ENCODE measurements at regions not wholly inside any gene's neighbourhood (a gene's known extent, or its start where the extent isn't known, plus 50 kb on each side); places are given as distances from the start of the nearest gene placed in this dataset.

DNA sequence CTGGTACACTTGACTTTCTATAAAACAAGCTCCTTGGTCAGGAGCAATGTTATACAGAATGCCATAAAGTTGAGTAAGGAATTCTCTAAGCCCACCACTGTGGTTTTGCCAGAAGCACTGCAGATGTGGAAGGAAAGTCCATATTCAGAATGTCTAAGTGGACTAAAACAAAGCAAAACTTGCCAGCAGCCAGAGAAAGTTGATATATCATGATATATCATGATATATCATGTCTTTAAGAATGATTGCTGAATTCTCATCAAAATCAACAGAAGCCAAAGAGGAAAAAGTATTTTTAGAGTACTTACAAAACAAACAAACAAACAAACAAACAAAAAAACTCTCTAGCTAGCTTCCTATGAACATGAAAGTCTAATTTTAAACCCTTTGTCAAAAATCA, 424.8 kb upstream of the OR4E1 start:
- DNase-seq (ENCODE audit: low spot score), result no peak

DNA sequence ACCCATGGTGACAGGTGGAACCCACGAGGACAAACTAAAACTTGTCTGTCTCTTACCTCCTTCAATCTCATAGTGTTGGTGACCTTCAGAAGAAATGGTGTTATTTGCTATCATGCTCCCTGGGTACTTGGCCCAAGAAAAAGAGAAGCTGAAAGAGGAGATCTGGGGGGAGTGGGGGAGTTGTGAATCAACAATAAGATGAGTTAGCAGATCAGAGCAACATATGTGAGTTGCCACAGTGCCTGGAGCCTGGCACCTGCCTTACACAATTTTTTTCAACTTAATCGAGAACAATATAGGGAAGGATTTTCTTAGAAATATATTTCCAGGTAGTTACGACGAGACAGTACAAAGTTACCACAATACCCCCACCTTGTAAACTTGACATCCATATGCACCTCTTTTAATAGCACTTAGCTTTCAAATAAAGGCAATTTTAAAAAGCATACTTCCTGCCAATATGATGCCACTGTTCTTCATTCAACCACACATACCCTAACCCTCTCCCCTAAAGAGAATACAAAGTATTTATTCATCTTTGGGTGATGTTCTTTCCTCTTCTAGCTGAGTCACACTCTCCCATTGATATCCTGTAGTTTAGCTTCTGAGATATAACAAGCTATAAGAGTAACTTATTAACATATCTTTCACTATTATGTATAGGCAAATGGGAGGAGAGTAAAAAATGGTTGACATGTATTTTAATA, 424.1 kb upstream of the OR4E1 start:
- no peak for DNase-seq (ENCODE audit: low spot score)

DNA sequence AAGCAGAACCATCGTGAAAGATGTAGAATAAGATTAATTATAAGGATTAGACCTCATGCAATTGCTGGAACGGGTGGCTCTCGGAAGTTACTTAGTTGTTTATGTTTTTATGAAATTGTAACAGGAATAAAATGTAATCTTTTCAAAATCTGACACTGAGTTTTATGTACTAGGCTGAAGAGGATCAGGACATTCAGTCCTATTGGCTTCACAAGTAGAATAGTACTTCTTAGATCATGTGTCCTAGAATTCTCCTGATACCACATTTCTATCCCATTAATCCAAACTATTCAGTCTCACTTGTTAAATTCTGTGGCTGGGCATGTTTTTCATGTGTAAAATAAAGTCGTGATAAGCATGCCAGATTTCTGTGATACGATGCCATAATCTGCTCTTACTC, 423.5 kb upstream of the OR4E1 start:
- no peak for DNase-seq (ENCODE audit: low spot score)

DNA sequence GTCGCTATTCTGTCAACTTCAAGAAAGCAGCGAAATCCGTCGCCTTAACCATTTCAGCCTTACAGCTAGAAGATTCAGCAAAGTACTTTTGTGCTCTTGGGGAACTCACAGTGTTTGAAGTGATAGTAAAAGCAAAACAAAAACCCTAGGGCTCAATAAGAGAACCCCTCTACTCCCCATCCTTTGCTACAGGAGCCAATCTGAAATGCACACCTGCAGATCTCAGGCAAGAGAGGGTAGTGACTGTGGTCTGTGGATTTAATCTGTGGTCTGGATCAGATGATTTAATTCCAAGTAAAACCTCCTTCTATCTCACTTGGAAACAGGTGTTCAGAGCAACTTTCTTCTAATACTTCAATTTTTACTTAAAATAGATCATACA, 422.9 kb upstream of the OR4E1 start:
- DNase-seq (ENCODE audit: low spot score), result no peak

DNA sequence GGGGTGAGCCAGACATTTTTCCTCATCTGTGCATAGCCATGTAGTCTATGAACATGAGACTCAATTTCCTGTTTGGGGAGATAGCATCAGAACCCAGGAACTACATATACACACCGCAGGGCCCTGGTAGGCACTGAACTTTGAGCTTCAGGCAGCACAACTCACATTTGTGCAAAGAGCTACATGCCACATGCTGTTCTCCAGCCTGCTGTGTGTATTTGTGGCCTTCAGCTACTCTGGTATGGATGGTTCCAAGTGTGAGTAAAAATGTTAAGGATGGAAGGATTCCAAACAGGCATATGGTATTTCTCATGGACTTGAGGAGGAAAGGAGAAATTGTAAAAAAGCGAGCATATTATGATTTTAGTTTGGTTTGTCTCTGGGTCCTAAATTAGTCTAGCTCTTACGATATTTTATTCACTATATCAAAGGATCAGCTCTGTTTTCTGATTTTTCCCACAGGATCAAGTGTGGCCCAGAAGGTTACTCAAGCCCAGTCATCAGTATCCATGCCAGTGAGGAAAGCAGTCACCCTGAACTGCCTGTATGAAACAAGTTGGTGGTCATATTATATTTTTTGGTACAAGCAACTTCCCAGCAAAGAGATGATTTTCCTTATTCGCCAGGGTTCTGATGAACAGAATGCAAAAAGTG, 422.4 kb upstream of the OR4E1 start:
- DNase-seq (ENCODE audit: low spot score), result no peak

DNA sequence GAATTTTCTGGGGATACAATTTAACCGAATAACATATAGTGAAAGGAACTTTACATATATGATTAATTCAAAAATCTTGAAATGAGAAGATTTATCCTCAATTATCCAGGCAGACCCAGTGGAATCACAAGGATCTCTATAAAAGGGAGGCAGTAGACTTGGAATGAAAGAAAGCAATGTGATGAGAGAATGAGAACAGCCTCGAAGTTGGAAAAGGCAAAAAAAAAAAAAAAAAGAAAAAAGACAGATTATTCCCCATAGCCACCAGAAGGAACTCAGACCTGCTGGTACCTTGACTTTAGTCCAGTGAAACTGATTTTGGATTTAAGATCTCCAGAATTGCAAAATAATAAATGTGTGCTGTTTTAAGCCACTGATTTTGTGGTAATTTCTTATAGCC, 416.3 kb upstream of the OR4E1 start:
- no peak for DNase-seq (ENCODE audit: low spot score)

DNA sequence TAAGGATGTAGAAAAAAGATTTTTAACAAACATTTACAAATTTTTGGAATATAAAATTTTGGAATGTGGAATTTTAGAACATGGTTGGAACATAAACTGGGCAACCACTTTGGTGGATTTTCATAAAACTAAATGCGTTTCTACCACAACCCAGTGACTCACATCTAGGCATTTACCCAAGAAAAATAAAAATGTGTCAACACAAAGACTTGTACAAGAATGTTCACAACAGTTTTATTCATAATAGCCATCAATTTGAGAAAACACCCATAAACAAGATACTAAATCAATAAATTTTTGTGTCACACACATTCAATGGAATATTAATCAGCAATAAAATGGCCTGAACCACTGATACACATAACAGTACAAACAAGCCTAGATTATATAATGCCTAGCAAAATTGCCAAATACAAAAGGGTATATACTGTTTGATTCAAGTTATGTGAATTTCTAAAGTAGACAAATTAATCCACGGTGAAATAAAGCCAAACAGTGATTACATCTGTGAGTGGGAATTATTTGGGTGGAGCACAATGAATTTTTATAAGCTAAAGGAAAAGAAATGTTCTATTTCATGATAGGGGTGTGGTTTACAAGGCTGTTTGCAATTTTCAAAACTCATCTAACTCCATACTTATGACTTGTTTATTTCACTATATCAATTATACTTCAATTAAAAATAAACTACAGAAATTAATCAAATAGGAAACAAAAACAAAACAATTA, 415.2 kb upstream of the OR4E1 start:
- no peak for DNase-seq (ENCODE audit: low spot score)

DNA sequence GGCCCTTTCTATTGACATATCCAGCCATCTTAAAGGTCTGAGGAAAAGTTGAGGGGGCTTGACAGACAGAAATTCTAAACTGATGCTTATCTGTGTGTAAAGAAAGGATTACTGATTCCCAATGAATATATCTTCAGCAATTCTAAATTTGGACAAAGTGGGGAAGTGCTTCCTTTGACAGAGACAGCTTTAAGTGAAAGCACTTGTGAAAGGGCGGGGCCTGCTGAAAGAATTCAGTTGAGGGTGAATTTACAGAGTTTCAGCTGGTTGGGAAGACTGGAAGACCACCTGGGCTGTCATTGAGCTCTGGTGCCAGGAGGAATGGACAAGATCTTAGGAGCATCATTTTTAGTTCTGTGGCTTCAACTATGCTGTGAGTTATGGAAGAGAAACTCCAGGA, 412.5 kb upstream of the OR4E1 start:
- no peak for DNase-seq (ENCODE audit: low spot score)

DNA sequence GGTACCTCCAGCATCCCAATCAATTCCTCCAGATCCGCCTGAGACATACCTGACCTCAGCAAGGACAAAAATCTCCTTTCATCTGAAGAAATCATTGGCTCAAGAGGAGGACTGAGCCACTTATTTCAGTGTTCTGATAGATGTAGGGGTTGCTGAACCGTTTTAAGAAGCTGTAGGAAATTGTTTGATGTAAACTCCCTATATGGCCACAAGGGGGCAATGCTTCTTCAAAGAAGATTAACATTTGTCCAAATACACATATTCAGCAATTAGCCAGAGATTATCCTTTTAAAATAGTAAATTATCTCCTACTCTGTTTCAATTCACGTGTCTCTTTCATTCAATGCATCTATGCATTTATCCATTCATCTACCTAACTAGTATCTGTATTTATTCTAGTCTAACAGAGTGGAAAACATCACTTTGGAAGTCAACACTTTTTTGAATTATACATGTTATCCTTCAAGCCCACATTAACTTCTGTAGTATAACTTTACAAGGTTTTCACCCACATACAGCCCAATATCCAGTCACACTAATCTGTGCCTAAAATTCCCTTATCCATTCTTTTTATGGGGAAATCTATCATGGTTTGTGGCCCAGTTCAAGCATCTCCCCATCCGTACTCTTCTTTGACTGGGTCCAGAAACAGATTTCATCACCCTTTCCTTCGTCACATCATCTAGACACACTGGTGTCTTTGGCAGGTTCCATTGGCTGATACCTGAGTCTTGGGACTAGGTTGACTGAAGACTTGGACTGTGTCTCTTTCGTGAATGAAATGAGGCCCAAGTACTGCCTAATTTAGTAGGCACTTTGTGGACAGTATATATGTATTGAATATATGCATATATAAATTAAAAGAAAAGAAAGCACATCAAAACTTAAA, 411.0 kb upstream of the OR4E1 start:
- peak; percentile 26 for DNase-seq (ENCODE audit: low spot score)

DNA sequence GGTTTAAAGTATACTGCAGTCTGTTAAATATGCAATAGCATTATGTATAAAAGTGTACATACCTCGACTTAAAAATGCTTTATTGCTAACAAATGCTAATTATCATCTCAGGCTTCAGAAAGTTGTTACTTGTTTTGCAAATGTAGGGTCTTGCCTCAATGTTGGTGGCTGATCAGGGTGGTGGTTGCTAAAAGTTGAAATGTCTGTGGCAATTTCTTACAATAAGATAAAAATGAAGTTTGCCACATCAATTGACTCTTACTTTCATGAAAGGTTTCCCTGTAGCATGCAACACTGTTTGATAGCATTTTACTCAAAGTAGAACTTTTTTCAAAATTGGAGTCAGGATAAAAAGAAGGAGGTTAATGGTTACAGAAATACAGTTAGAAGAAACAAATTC, 407.7 kb upstream of the OR4E1 start:
- no peak for DNase-seq (ENCODE audit: low spot score)

DNA sequence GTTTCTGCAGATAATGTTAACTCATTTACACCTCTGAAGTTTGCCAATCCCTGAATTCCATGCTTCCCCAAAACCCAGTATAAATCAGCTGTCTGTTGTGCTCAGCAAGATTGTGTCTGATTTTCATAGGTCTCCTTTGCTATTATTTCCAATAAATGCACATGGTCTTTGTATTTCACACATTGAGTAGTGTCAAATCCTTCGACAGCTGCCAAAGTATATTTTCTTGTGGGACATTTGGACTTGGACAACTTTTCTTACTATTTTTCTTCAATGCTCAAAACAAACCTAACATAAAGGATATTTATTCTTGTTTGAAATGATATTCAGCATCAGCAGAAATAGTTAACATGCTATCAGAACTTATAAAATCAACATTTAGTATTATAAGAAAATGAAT, 406.1 kb upstream of the OR4E1 start:
- DNase-seq (ENCODE audit: low spot score), result no peak

DNA sequence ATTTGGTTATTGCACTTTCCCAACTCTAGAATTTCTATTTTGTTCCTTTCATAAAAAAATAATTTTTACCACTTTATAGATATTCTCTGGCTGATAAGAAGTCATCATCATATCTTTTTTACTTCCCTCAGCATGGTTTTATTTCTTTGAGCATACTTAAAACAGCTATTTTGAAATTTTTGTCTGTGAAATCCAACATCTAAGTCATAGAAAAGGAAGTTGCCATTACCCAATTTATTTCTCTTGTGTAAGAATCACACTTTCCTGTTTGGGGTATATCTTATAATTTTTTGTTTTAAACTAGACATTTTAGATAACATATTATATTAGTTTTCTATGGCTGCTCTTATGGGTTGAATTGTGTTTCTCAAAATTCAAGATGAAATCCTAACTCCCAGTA, 400.2 kb upstream of the OR4E1 start:
- no peak for DNase-seq (ENCODE audit: low spot score)

DNA sequence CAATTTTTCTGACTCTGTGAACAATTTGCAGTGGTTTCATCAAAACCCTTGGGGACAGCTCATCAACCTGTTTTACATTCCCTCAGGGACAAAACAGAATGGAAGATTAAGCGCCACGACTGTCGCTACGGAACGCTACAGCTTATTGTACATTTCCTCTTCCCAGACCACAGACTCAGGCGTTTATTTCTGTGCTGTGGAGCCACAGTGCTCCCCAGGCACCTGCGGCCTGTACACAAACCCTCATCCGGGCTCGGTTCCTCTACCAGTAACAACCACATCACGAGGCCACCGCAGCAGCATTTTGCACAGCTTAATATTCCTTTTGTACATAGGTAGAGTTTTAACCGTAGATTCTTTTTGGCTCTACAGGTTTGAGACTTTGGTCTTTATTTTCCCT, 397.4 kb upstream of the OR4E1 start:
- peak; percentile 47 for DNase-seq (ENCODE audit: low spot score)

DNA sequence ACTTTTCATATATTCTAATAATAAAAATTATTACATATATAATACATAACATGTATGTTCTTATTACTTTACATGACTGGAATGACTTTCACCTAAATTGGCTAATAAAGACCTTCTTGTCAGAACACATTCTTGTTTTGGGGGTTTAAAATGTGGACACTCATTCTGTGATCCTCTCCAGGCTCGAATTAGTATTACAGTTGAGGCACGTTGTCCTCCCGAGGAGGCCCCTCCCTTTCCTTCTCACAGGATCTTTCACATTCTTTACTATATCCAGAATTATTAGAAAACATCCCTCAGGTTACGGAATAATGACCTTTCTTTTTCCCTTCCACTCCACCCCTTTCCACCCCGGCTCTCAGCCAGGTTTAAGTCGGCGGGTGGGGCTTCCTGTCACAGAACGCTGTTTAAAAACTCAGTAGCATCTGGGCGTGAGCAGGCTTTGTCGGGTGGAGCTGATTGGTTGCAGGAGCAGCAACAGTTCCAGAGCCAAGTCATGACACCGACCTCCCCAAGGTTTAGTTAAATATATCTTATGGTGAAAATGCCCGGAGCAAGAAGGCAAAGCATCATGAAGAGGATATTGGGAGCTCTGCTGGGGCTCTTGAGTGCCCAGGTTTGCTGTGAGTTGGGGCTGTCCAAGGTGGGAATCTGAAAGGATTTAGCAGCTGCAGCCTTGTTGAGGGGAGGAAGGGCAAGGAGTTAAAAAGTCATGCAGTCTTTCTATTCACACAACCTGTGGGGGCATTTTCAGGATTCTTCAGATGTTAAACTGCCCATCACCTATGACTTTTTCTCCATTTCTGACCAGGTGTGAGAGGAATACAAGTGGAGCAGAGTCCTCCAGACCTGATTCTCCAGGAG, 396.7 kb upstream of the OR4E1 start:
- DNase-seq (ENCODE audit: low spot score), result peak; percentile 31

DNA sequence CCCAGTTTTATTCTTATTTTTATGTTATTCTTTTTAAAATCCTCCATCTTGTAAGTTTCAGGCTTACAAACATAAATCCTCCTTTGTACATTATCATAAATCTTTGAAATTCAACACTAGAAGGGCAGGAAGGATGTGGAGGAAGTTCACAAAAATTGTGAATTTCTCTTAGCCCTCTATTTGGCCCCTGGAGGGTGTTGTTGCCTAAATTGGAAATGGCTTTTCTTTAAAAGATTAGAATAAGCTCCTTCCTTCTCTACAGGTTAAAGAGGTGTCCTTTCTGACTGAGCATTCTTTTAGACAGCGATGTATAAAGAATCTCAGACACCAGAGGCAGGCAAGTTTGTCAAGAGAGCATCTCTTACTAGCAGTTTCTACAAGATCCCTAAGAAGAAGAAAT, 391.7 kb upstream of the OR4E1 start:
- DNase-seq (ENCODE audit: low spot score), result no peak

DNA sequence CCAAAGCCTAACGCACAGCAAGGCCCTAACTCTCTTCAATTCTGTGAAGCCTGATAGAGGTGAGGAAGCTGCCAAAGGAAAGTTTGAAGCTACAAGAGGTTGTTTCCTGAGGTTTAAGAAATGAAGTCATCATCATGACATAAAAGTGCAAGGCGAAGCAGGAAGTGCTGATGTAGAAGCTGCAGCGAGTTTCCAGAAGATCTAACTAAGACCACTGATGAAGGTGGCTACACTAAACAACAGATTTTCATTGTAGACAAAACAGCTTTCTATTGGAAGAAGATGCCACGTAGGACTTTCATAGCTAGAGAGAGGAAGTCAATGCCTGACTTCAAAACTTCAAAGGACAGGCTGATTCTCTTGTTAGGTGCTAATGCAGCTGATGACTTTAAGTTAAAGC, 385.6 kb upstream of the OR4E1 start:
- DNase-seq (ENCODE audit: low spot score), result no peak

DNA sequence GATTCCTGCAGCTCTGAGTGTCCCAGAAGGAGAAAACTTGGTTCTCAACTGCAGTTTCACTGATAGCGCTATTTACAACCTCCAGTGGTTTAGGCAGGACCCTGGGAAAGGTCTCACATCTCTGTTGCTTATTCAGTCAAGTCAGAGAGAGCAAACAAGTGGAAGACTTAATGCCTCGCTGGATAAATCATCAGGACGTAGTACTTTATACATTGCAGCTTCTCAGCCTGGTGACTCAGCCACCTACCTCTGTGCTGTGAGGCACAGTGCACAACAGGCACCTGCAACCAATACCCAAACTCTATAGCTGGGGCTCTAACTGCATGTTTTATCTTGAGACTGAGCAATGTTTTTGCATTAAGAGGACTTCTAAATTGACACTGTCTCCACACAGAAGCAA, 379.2 kb upstream of the OR4E1 start:
- no peak for DNase-seq (ENCODE audit: low spot score)

DNA sequence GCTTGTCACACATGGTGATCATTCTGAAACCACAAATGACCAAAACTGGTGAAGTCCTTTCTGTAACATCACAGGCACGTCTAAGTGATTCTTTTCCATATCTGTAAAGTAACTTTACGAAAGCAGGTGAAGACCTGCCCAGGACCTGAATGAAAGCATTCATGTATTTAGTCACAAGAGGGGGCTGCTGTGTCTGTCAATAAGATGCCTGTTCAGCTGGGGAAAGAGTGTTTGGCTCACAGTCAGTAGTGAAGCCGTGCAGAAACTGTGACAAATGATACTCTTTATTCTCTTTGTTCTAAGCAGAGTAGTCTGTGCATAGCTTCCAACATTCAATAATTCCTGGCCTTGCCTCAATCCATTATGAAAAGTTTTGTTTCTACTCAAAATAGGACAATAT, 373.5 kb upstream of the OR4E1 start:
- peak; percentile 30 for DNase-seq (ENCODE audit: low spot score)

DNA sequence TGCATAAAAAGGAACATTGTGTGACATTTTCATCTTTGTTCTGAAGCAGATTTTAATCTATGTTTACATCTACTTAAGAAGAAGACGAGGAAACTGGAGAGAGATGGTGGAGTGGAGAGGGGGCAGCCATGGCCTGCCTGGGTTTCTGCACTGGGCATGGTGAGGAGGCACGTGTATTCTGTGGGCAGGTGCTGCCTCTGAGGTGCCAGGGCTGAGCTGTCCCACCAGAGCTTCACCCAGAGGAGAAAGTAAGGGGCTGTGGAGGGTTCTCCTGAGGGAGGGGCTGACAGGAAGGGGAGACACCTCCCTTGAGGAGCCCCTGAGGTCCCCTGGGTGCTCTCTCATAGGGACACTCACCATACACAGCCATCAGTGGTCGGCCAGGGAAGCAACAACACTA, 372.4 kb upstream of the OR4E1 start:
- no peak for DNase-seq (ENCODE audit: low spot score)

DNA sequence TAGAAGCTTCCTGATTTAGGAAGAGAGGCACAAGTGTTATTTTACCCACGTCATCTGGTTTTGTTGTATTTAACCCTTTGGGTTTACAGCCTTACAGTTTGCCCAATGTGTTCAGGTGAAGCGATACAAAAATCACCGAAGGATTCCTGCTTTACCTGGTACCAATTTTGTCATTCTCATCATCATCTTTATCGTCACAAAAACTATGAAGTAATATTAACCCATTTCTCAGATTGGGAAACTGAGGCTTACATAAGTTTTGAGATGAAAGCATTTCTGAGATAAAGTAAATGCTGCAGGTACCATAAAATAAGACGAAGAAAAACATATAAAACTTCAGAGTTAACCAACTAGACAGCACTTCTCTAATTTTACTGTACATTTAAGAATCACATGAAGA, 370.6 kb upstream of the OR4E1 start:
- no peak for DNase-seq (ENCODE audit: low spot score)

DNA sequence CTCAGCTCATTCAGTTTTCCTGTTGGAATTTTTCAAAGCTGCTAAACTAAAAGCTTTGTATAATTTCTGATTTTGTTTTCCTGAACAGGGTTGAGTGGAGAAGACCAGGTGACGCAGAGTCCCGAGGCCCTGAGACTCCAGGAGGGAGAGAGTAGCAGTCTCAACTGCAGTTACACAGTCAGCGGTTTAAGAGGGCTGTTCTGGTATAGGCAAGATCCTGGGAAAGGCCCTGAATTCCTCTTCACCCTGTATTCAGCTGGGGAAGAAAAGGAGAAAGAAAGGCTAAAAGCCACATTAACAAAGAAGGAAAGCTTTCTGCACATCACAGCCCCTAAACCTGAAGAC, 367.1 kb upstream of the OR4E1 start:
- no peak for DNase-seq (ENCODE audit: low spot score)

All from germinal center (tissue), 1 donor.